DMS 273 (cell line): ENCODE measurements at regions not wholly inside any gene's neighbourhood (a gene's known extent, or its start where the extent isn't known, plus 50 kb on each side); places are given as distances from the start of the nearest gene placed in this dataset.

ENCODE experiments used
- DNase-seq: peaks from one replicate; lab custom pipeline; 2025; ENCODE audit not compliant: unreplicated experiment; lab: John Stamatoyannopoulos, UW

DNA sequence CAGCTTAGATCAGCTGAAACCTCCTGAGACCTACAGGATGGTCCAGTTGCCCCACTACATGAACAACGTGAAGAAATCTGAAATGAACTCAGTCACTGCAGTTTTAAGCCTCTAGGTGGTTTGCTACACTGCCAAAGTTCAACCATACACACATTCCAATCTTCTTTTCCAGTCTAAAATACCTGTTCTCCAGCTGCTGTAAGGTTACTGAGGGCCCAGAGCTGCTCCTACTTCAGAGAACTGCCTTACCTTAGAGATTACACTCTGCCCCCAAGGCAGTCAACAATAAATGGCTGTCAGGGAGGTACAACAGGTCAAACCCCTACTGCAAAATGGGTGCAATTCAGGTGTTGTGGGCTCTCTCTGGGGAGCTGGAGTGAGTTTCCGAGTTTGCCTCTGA is 154.1 kb upstream of the MIR17HG start:
- DNase-seq, result no peak

DNA sequence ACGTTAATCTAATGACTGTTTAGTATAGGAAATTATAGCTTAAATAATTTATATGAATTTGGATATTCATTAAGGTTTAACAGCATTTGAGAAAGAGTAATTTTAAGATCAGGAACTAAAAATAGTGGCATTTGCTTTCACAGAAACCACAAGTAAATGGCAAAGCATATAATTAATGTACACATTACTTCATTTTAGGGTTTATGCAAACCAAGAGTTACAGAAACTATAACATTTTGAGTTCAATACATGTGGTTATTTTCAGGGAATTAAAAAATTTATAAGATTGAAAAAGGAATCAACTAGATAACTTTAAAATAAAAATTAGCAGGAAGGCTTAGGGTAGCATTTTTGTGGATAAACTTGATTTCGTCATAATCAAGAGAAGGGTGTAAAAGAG is 151.7 kb upstream of the MIR17HG start:
- DNase-seq, result no peak

DNA sequence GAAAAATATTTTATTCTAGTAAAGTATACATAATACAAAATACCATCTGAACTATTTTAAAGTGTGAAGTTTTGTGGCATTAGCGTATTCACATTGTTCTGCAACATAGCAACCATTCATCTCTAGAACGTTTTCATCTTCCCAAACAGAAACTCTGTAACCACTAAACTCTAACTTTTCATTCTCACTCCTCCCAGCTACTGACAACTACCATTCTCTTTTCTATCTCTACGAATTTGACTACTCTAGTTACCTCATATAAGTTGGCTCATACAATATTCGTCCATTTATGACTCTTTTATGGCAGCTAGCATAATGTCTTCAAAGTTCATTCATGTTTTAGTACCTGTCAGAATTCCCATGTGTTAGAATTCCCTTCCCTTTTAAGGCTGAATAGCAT is 150.5 kb upstream of the MIR17HG start:
- DNase-seq, result no peak

- no peak for DNase-seq
Measured at GRCh38 chr13:91199866-91200265, 147.6 kb upstream of the MIR17HG start.

DNA sequence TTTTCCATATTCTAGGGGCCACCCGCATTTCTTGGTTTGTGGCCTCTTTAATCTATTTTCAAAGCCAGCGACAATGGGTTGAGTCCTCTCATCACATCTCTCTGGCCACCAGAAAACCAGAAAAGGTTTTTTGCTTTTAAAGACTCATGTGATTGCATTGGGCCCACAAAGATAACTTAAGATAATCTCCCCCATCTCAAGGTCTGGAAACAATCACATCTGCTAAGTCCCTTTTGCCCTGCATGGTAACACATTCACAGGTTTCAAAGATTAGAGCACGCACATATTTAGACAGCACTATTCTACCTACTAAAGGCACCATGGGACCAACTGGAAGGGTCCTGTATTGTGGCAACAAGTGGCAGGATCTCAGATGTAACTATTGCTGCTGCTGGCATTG is 147.0 kb upstream of the MIR17HG start:
- no peak for DNase-seq

- DNase-seq, result no peak
Measured at GRCh38 chr13:91203430-91203829, 144.1 kb upstream of the MIR17HG start.

- no peak for DNase-seq
Measured at GRCh38 chr13:91207261-91207660, 140.2 kb upstream of the MIR17HG start.

GRCh38 chr13:91211510-91211909 is 136.0 kb upstream of the MIR17HG start:
- DNase-seq, result no peak

- no peak for DNase-seq
Measured at GRCh38 chr13:91212231-91212630, 135.3 kb upstream of the MIR17HG start.

DNA sequence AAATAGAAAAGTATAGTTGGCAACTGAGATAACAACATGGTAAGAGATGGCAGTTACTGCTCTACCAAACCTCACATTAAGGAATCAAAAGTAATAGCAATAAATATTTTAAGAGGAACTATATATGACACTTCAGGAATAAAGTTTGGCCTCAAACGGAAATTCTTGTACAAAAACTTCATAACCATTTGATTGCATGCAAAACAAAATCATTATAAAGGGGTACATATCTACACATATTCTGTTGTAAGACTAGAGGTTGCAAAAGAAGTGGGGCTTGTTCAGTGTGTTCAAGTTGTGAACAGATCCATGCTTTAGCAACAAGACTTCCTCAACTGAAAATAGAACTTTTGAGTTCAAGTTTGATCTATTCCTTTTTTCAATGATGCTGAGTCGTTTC is 133.5 kb upstream of the MIR17HG start:
- DNase-seq, result no peak

DNA sequence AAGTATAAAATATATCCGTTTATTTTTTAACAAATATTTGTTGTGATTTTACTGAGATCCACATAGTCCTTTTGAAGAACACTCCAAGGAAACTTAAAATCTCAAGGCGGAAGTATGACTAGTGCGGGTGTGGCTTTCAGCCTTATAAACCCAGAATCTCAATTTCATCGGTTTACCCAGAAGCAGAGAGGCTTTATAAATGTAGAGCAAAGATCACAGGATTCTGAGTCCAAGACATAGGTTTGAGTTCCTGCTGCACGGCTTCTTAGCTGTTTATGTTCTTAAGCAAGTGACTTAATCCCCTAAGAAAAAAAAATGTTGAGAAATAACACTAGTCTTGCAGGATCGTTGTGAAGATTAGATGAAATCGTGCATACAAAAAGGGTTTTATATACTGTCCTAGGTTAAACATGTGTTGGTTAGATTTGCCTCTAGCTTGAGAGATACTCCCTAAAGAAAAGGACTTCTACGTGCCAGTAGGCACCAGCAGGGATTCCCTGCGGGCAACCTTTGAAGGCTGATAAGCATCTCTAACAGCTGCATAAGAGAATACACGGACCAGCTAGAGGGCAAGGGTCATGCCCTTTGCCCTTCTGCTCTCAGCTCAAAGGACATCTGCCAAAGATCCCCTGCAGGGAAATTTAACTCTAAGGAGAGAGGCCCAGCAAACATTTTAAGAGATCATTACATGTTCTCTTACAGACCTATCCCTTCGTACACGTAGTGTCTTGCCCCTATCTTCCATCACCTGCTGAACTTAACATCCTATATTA is 130.4 kb upstream of the MIR17HG start:
- DNase-seq, result no peak

DNA sequence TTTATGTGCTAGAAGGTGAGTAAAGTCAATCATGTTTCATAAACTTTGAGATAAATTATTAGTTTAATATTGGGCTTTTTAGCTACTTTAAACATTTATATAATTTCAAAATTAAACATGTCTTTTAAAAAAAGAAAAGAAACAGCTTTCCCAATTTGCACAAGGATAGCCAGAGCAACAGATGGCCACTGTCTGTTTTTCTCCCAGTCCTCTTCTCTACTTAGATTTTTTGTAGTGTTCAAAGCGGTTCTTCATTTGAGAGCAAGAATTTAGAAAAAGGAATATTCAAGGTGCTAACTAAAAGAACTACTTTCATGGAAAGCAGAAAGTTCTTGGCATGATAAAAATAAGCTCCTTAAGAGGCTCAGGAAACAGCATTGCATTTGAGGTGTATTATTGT is 128.3 kb upstream of the MIR17HG start:
- DNase-seq, result no peak

GRCh38 chr13:91220872-91221271 is 126.6 kb upstream of the MIR17HG start:
- no peak for DNase-seq

DNA sequence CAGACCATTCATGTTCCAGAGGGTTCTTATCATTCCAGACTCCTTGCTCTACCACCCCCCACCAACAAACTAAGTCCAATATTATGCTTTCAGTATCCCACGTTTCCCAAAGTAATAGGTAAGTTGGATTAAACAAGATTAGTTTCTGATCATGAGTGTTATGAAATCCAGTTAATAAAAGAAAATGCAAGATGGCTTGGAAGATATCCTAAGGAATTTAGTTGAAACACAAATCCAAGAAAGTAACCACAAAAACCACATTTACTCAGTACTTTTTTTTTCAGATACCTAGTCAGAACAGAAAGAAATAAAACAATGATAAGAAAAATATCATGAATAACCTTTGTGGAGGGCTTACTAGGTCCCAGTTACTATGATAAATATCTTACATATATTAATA is 119.4 kb upstream of the MIR17HG start:
- no peak for DNase-seq

DNA sequence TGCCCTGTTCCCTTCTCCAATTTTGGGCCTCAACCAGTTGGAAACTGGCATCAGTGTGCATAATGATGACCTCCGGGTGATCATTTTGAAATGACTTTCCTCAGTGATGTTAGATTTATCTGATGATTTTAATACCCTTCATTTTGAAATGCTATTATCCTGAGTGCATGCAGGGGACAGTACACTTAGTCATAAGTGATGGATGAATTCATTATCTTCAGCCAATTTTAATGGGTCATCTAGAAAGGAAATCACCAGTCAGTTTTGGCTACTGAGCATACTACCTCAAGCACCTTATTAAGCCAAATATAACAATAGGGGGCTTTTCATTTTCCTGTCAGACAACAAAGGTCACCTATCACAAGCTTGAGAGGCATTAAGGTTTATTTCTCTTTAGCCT is 118.5 kb upstream of the MIR17HG start:
- no peak for DNase-seq

DNA sequence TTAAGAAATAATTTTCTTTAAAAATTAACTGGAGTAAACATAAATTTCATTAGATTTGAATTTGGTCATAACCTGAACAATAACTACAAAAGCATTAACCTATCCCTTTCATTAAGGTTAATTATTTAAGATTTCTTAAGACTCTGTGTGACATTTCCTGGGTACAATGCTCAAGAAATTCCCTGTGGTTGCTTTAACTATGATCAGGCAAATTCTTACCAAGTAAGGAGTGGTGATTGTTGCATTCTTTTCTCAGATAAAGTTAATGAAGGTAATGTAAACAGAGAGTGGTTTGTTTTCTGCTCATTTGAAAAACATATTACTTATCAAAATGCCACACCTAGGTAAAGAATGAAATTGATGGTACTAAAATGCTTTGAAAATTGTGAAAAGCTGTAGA is 114.8 kb upstream of the MIR17HG start:
- no peak for DNase-seq

DNA sequence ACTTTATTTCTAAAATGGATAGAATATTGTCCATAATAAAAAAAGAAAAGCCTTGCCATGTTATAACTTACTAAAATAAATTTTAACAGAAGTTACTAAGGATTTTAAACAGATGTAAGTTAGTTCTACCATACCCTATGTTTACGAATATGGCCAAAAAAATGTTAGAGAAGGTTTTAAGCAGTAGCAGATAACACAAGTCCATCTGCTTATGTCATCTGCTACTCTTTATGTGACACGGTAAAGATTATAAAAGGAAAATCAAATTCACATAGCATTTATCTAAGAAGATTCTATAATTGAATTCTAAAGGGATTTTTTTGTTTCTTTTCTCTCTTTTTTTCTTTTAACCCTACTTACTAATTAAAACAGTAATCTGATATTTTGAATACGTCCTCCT is 114.2 kb upstream of the MIR17HG start:
- no peak for DNase-seq

GRCh38 chr13:91236182-91236581 is 111.3 kb upstream of the MIR17HG start:
- no peak for DNase-seq

DNA sequence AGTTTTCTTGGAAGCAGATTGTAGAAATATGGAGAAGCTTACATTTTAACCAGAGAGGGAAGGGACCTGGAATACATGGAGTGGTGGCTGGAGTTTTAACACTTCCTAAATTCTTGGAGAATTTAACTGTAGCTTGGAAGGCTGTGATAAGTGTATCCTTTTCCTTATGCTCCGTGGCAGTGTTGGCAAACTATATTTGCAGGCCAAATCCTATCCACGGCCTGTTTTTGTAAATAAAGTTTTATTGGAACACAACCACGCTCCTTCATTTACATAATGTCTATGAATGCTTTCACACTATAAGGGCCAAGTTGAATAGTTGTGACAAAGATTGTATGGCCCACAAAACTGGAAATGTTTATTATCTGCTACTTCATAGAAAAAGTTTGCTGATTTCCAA is 110.6 kb upstream of the MIR17HG start:
- no peak for DNase-seq

GRCh38 chr13:91238036-91238435 is 109.5 kb upstream of the MIR17HG start:
- DNase-seq, result no peak

- no peak for DNase-seq
Measured at GRCh38 chr13:91240341-91240740, 107.1 kb upstream of the MIR17HG start.

DNA sequence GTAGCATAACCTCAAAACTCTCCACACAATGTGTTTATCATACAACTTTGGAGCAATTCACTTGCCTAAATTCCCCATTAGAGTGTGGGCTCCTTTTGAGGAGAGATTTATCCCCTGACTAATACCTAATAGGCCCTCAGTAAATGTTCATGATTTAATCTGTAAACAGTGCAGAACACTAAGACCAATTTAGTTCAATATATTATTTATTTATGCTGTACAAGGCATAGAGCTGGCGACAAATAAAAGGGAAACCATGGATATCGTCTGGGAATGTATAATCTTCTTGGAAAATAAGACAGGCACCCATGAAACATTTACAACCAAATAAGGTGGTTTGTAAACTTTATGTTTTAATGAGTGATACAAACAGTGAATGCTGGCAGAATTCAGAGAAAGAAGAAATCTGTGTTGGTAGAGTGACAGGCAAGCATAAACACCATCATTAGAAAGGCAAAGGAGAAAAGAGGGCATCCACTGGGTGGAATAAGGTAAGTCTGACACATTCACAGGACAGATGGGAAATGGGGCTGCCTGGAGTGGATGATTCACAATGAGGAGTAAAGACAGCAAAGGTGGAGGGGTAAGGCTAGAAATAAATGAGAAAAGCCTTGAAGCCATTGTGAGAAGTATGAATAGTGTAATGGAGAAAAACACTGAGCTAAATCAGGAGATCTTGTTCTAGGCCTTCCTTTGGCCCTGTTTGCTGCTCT is 106.1 kb upstream of the MIR17HG start:
- DNase-seq, result no peak

- DNase-seq, result no peak
Measured at GRCh38 chr13:91242652-91243051, 104.8 kb upstream of the MIR17HG start.
